ENCODE measurements at regions not wholly inside any gene's neighbourhood (a gene's known extent, or its start where the extent isn't known, plus 50 kb on each side); places are given as distances from the start of the nearest gene placed in this dataset.

GRCh38 chr6:140029551-140029950 is 655.1 kb upstream of the CITED2 start:
- TF ChIP-seq CHD2 (IDR thresholded peaks at IDR 0.05; ENCODE audit: low read depth, low read length) (no peak), RHOXF2B (CRISPR knock-in tag; conservative IDR thresholded peaks at IDR 0.05) (no peak), TFAP4 (CRISPR knock-in tag; IDR thresholded peaks at IDR 0.05; ENCODE audit: borderline replicate concordance) (no peak), BMI1 (IDR thresholded peaks at IDR 0.05; ENCODE audit: low read length) (no peak), ZNF354B (CRISPR knock-in tag; IDR thresholded peaks at IDR 0.05) (no peak), SMC3 (conservative IDR thresholded peaks at IDR 0.05; ENCODE audit: insufficient read depth, low read depth, low read length) (no peak), ZBTB49 (CRISPR knock-in tag; IDR thresholded peaks at IDR 0.05; ENCODE audit: borderline replicate concordance) (no peak), ZSCAN29 (IDR thresholded peaks at IDR 0.05) (no peak), EZH2 (IDR thresholded peaks at IDR 0.05; ENCODE audit: borderline replicate concordance, low read depth, low read length) (no peak), ZNF253 (CRISPR knock-in tag; conservative IDR thresholded peaks at IDR 0.05) (no peak)

Data from K562 (cell line).